Hepatocyte (in vitro differentiated cells): ENCODE measurements at regions not wholly inside any gene's neighbourhood (a gene's known extent, or its start where the extent isn't known, plus 50 kb on each side); places are given as distances from the start of the nearest gene placed in this dataset.

Experiments
- DNase-seq: peaks from one replicate; pipeline ENCODE4 v3.0.0-alpha.2; 2016; ENCODE audit warnings: low spot score
- H2AFZ ChIP-seq: fragments of 200-600 bp; sonication (generic); 2 replicates; pipeline ENCODE4 v1.6.0; 2016; ENCODE audit warnings: antibody characterized with exemption, mild to moderate bottlenecking
- H3K27ac ChIP-seq: fragments of 200-600 bp; sonication (generic); 2 replicates; pipeline ENCODE4 v1.5.1; 2016; ENCODE audit warnings: mild to moderate bottlenecking
- H3K27me3 ChIP-seq: fragments of 200-600 bp; sonication (generic); 2 replicates; pipeline ENCODE4 v1.6.1; 2016
- H3K36me3 ChIP-seq: fragments of 200-600 bp; sonication (generic); replicated peaks from 2 replicates; pipeline ENCODE4 v1.5.1; 2016; ENCODE audit warnings: low read depth; ENCODE audit not compliant: insufficient read depth
- H3K4me1 ChIP-seq: fragments of 200-600 bp; sonication (generic); 2 replicates; pipeline ENCODE4 v1.5.1; 2016; ENCODE audit warnings: mild to moderate bottlenecking, moderate library complexity; ENCODE audit not compliant: insufficient read depth
- H3K4me2 ChIP-seq: fragments of 200-600 bp; sonication (generic); 2 replicates; pipeline ENCODE4 v1.6.0; 2016
- H3K4me3 ChIP-seq: fragments of 200-600 bp; sonication (generic); 2 replicates; pipeline ENCODE4 v1.5.1; 2016; ENCODE audit warnings: mild to moderate bottlenecking
- H3K79me2 ChIP-seq: fragments of 200-600 bp; sonication (generic); 2 replicates; pipeline ENCODE4 v1.6.0; 2017; ENCODE audit warnings: mild to moderate bottlenecking
- H3K9me2 ChIP-seq: fragments of 200-600 bp; sonication (generic); replicated peaks from 2 replicates; pipeline ENCODE4 v1.6.0; 2017; ENCODE audit warnings: mild to moderate bottlenecking; ENCODE audit not compliant: insufficient read depth
- H3K9me3 ChIP-seq: fragments of 200-600 bp; sonication (generic); 2 replicates; pipeline ENCODE4 v1.5.1; 2016; ENCODE audit warnings: low read depth, mild to moderate bottlenecking
- H4K20me1 ChIP-seq: fragments of 200-600 bp; sonication (generic); 2 replicates; pipeline ENCODE4 v1.6.0; 2016; ENCODE audit warnings: mild to moderate bottlenecking; ENCODE audit not compliant: insufficient read depth, poor library complexity, severe bottlenecking
- EZH2 ChIP-seq: fragments of 200-600 bp; sonication (generic); IDR thresholded peaks from 2 replicates; pipeline ENCODE4 v1.6.1; 2016; ENCODE audit warnings: antibody characterized with exemption, mild to moderate bottlenecking, borderline replicate concordance
- EZH2phosphoT487 ChIP-seq: fragments of 200-600 bp; sonication (generic); IDR thresholded peaks from one replicate; pipeline ENCODE4 v1.6.1; 2018; ENCODE audit warnings: antibody characterized with exemption, mild to moderate bottlenecking, low read depth, moderate library complexity; ENCODE audit not compliant: unreplicated experiment, severe bottlenecking
- WGBS: methylation state at CpG from one replicate; pipeline ENCODE4 v1.1.6; 2016; ENCODE audit warnings: low lambda C conversion rate; ENCODE audit errors: missing lambda C conversion rate; 5-methylcytosine and 5-hydroxymethylcytosine counted together
- TF ChIP-seq, protein P1 (sequence below): fragments of 200-600 bp; sonication (generic); IDR thresholded peaks from 2 replicates; pipeline ENCODE4 v1.5.1; 2016; ENCODE audit warnings: antibody characterized with exemption, mild to moderate bottlenecking; ENCODE audit not compliant: poor library complexity

DNA sequence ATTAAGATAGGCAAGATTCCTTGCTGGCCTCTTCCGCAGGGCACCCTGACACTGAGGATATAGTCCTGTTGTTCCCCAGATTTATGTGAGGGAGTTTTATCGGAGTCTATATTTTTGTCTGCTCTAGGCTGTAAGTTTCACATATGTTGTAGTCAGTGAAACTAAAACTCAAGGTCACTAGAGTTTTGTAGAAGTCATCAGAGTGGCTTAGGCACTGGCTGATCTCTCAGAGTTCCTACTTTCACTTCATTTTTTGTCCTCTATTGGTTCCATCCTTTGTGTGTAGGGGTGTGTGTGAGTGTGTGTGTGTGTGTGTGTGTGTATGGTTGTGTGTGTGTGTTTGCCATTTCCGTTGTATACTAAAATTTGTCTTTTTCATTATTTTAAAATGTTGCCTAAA lies 577.5 kb downstream of the IQCM start:
- Histone ChIP-seq H3K79me2 (no peaks in the 10 kb centered on the region), H3K36me3 (no peaks in the 10 kb centered on the region), H3K4me1 (no peaks in the 10 kb centered on the region), H2AFZ (no peak overlapping the region), H3K27me3 (no peaks in the 10 kb centered on the region), H3K4me3 (no peak overlapping the region), H3K9me2 (no peaks in the 10 kb centered on the region), H3K9me3 (no peaks in the 10 kb centered on the region), H3K4me2 (no peak overlapping the region), H3K27ac (no peak overlapping the region), H4K20me1 (no peaks in the 10 kb centered on the region)
- no peak for DNase-seq
- WGBS = 84% methylated on average over 3 of the region's 3 CpGs
- TF ChIP-seq EZH2 = no peak
- no peak for TF ChIP-seq EZH2phosphoT487
- TF ChIP-seq, protein P1, sequence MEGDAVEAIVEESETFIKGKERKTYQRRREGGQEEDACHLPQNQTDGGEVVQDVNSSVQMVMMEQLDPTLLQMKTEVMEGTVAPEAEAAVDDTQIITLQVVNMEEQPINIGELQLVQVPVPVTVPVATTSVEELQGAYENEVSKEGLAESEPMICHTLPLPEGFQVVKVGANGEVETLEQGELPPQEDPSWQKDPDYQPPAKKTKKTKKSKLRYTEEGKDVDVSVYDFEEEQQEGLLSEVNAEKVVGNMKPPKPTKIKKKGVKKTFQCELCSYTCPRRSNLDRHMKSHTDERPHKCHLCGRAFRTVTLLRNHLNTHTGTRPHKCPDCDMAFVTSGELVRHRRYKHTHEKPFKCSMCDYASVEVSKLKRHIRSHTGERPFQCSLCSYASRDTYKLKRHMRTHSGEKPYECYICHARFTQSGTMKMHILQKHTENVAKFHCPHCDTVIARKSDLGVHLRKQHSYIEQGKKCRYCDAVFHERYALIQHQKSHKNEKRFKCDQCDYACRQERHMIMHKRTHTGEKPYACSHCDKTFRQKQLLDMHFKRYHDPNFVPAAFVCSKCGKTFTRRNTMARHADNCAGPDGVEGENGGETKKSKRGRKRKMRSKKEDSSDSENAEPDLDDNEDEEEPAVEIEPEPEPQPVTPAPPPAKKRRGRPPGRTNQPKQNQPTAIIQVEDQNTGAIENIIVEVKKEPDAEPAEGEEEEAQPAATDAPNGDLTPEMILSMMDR = no peak

DNA sequence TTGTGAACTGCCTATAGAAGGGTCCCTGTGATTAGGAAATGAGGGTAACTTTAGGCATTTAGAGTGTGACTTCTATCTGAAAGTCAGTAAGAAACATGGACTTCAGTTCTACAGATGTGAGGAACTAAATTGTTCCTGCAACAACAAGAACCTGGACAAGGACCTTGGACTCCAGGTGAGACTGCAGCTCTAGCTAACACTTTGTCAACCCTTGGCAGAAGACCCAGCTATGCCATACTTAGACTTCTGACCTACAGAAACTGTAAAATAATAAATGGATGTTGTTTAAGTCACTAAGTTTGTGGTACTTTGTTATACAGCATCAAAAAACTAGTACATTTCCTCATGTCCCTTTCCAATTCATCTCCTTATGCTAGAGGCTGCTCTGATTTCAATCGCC lies 580.8 kb downstream of the IQCM start:
- no peaks in the 10 kb centered on the region for H4K20me1 ChIP-seq
- no peak overlapping the region for H2AFZ ChIP-seq
- no peaks in the 10 kb centered on the region for H3K79me2 ChIP-seq
- no peak for TF ChIP-seq EZH2phosphoT487
- TF ChIP-seq, protein P1 = no peak
- TF ChIP-seq EZH2 = no peak
- H3K27ac ChIP-seq = no peak overlapping the region
- no peak overlapping the region for H3K4me3 ChIP-seq
- no peaks in the 10 kb centered on the region for H3K36me3 ChIP-seq
- 97% methylated on average over 1 of the region's 1 CpG for WGBS
- no peaks in the 10 kb centered on the region for H3K9me2 ChIP-seq
- no peak for DNase-seq
- no peak overlapping the region for H3K4me2 ChIP-seq
- H3K9me3 ChIP-seq = no peaks in the 10 kb centered on the region
- no peaks in the 10 kb centered on the region for H3K27me3 ChIP-seq
- H3K4me1 ChIP-seq = no peaks in the 10 kb centered on the region

DNA sequence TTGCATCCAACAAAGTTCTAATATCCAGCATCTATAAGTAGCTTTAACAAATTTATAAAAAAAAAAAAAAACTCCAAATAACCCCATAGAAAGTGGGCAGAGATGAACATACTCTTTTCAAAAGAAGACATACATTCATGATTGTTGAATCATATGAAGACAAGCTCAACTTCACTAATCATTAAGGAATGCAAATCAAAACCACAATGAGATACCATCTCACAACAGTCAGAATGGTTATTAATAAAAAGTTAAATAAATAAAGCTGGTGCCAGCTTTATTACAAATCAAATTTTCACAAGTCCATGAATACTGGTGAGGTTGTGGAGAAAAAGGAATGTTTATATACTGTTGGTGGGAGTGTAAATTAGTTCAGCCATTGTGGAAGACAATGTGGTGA lies 592.0 kb downstream of the IQCM start:
- no peaks in the 10 kb centered on the region for H4K20me1 ChIP-seq
- no peak overlapping the region for H2AFZ ChIP-seq
- no peaks in the 10 kb centered on the region for H3K27me3 ChIP-seq
- DNase-seq = no peak
- H3K79me2 ChIP-seq = no peaks in the 10 kb centered on the region
- H3K9me2 ChIP-seq = no peaks in the 10 kb centered on the region
- H3K9me3 ChIP-seq = no peaks in the 10 kb centered on the region
- H3K4me1 ChIP-seq = no peaks in the 10 kb centered on the region
- H3K36me3 ChIP-seq = no peaks in the 10 kb centered on the region
- no peak for TF ChIP-seq EZH2
- TF ChIP-seq, protein P1 = no peak
- TF ChIP-seq EZH2phosphoT487 = no peak
- H3K4me3 ChIP-seq = no peak overlapping the region
- no peak overlapping the region for H3K27ac ChIP-seq
- H3K4me2 ChIP-seq = no peak overlapping the region

DNA sequence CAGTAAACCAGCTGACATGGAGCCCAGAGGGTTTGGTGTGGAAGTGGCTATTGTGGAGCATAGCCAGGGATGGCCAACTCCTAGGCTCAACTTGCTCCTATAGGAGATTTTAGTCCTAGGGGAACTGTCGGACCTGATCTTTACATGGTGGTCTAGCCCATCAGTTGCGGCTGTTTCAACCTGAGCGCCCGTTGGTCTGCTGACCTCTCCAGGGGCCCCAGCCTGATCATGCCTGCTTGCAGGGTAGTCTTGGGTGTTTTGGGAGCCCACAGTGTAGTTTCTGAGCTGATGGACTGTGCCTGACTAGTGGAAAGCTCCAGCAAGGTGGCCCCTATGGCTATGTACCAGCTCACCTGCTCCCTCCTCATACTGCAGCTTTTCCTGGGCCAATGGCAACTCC lies 597.0 kb downstream of the IQCM start:
- Histone ChIP-seq H4K20me1 (no peaks in the 10 kb centered on the region), H3K36me3 (no peaks in the 10 kb centered on the region), H3K79me2 (no peaks in the 10 kb centered on the region), H3K27me3 (no peaks in the 10 kb centered on the region), H2AFZ (no peak overlapping the region), H3K4me2 (no peak overlapping the region), H3K27ac (no peak overlapping the region), H3K4me1 (no peaks in the 10 kb centered on the region), H3K4me3 (no peak overlapping the region), H3K9me2 (no peaks in the 10 kb centered on the region), H3K9me3 (no peaks in the 10 kb centered on the region)
- DNase-seq = no peak
- TF ChIP-seq, protein P1 = no peak
- TF ChIP-seq EZH2 (no peak), EZH2phosphoT487 (no peak)
- WGBS = 94% methylated on average over 4 of the region's 4 CpGs
